GM12864 (cell line): ENCODE measurements at regions not wholly inside any gene's neighbourhood (a gene's known extent, or its start where the extent isn't known, plus 50 kb on each side); places are given as distances from the start of the nearest gene placed in this dataset.
"Not testable (repeated sequence)": the region's sequence is repeated elsewhere in the genome, so short reads cannot be mapped to it uniquely, and the experiment has no call there.

Source experiments
- DNase-seq: peaks from one replicate; pipeline ENCODE4 v3.0.0-alpha.2; 2011; ENCODE audit warnings: low read depth
- H3K4me3 ChIP-seq: 2 replicates; pipeline ENCODE4 v1.5.1; 2011; ENCODE audit warnings: mild to moderate bottlenecking, low read depth, low read length, control low read depth
- CTCF ChIP-seq: IDR thresholded peaks from 2 replicates; pipeline ENCODE4 v1.5.1; 2011; ENCODE audit warnings: low read depth, mild to moderate bottlenecking, moderate library complexity, low read length, control low read depth, inconsistent platforms; ENCODE audit errors: missing control alignments

- DNase-seq: no peak
- no peak overlapping the region for H3K4me3 ChIP-seq
- TF ChIP-seq CTCF: no peak
These were observed 703.6 kb upstream of the FAM241A start for GRCh38 chr4:111441687-111442086.

GRCh38 chr4:111444836-111445235 is 700.4 kb upstream of the FAM241A start:
- not testable (repeated sequence) for H3K4me3 ChIP-seq, DNase-seq

- no peak for TF ChIP-seq CTCF
- H3K4me3 ChIP-seq: no peak overlapping the region
- DNase-seq: no peak
These were observed 695.6 kb upstream of the FAM241A start for GRCh38 chr4:111449657-111450056.

GRCh38 chr4:111450867-111451266 is 694.4 kb upstream of the FAM241A start:
- no peak for DNase-seq
- H3K4me3 ChIP-seq: no peak overlapping the region
- TF ChIP-seq CTCF: no peak

GRCh38 chr4:111453216-111453615 is 692.0 kb upstream of the FAM241A start:
- H3K4me3 ChIP-seq: no peak overlapping the region
- TF ChIP-seq CTCF: no peak
- DNase-seq: no peak

- H3K4me3 ChIP-seq: no peak overlapping the region
- TF ChIP-seq CTCF: no peak
- DNase-seq: no peak
These were observed 690.3 kb upstream of the FAM241A start for GRCh38 chr4:111454961-111455360.

GRCh38 chr4:111464251-111465045 is 680.8 kb upstream of the FAM241A start:
- TF ChIP-seq CTCF: no peak
- no peak for DNase-seq
- no peak overlapping the region for H3K4me3 ChIP-seq
